Stimulated activated CD4-positive, alpha-beta T cell treated with anti-CD3 and anti-CD28 coated beads, Interleukin-4, amount 100 ng/mL, for 1 hour (primary cell): ENCODE measurements at regions not wholly inside any gene's neighbourhood (a gene's known extent, or its start where the extent isn't known, plus 50 kb on each side); places are given as distances from the start of the nearest gene placed in this dataset.

Source experiments
- DNase-seq: peaks from one replicate; pipeline ENCODE4 v3.0.0-alpha.2; 2020

DNA sequence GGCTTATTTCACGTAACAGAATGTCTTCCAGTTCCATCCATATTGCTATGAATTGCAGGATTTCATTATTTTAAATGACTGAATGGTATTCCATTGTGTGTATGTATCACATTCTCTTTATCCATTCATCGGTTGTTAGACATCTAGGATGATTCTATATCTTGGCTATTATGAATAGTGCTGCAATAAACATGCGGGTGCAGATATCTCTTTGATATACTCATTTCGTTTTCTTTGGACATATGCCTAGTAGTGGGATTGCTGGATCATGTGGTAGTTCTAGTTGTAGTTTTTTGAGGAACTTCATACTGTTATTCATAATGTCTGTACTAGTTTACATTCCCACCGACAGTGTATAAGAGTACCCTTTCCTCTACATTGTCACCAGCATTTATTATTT, 460.5 kb downstream of the MAN2A1 start:
- no peak for DNase-seq

DNA sequence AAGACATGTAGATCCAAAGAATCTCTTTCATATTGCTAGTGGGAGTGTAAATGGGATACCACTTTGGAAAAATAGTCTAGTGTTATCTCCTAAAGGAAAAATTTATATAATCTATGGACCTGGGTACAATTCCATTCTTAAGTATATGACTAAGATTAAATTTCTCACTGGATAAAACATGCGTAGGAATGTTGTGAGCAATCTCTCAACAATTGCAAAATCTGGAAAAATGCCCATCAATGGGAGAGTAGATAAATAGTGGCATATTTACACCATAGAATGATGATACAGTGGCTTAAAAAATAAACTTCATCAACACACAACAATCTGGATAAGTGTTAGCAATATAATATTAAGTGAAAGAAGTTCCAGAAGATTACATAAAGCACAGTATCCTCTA, 469.5 kb downstream of the MAN2A1 start:
- DNase-seq: no peak

DNA sequence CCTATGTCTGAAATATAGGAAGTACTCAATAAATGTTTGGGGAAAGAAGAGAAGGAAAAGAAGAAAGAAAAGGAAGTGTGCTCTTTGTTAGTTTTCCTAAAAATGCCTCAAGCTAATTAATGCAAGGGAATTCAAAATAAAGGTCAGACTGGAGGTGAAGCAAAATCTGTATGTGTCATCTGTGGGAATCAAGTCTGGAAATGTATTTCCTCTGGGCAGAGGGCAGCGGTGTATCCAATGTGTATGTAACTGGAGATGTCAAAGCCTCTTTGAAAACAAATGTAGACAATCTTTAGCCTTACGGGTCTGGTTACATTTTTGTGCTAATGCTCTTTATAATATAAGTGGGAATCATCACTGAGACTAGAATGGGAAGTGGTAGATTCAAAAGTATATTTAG, 471.4 kb downstream of the MAN2A1 start:
- no peak for DNase-seq

- no peak for DNase-seq
These were observed 475.6 kb downstream of the MAN2A1 start for GRCh38 chr5:110165366-110165765.

GRCh38 chr5:110167384-110167783, 477.7 kb downstream of the MAN2A1 start:
- no peak for DNase-seq

GRCh38 chr5:110169461-110169860, 479.7 kb downstream of the MAN2A1 start:
- no peak for DNase-seq

DNA sequence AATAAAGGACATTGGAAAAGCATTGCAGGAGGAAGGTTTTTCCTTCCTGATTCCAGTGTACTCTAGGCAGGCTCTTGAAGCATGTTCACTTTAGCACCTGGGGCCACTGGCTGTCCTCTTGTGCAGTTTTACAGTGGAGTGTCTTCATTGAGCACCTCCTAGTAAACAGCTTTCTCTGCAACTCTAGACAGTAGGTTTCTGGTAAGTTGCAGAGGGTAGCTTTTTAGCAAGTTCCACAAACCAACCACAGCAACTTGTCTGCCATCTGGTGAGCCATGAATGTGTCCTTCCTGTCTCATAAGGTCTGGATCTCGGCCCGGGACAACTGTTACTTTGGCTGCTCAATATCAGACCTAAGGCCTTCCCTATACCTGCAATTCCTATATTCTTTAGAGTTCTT, 488.0 kb downstream of the MAN2A1 start:
- no peak for DNase-seq

GRCh38 chr5:110179321-110179720, 489.6 kb downstream of the MAN2A1 start:
- no peak for DNase-seq

DNA sequence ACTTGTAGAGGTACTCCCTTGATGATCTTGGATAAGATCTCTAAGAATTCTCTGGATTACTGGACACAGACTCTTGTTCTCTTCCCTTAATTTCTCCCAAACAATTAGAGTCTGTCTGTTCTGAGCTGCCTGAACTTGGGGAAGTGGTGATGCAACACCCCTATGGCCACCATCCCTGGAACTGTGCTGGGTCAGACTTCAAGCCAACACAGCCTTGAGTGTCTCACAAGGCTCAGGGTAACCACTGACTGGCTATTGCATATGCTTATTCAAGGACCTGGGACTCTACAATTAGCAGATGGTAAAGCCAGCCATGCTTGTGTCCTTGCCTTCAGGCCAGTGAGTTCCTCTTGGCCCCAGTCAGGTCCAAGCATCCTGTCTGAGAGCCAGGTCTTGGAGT, 504.5 kb downstream of the MAN2A1 start:
- no peak for DNase-seq

- DNase-seq: no peak
These were observed 505.6 kb downstream of the MAN2A1 start for GRCh38 chr5:110195288-110195687.

DNA sequence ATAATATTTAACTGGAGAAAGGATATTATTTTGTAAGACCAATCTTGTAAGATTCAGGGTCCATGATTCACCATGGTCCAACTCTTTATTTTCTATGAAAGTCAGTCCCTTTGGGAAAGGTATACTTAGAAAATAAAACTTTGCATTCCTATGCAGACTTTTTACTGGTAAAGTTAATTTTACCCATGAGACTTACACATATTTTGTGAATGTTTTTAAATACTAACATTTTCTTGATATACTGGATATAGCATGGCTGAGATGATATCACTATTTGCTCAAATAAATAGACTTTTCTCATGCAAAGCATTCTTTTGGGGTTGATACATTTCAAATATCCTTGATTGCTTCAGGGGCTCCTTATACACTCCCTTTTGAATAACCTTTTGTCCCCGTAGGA, 512.1 kb downstream of the MAN2A1 start:
- DNase-seq: no peak

- DNase-seq: no peak
These were observed 513.9 kb downstream of the MAN2A1 start for GRCh38 chr5:110203661-110204060.

GRCh38 chr5:110209401-110209800, 517.1 kb downstream of the TMEM232 start:
- no peak for DNase-seq

GRCh38 chr5:110218981-110219380, 507.5 kb downstream of the TMEM232 start:
- no peak for DNase-seq

- no peak for DNase-seq
These were observed 506.7 kb downstream of the TMEM232 start for GRCh38 chr5:110219769-110220168.

GRCh38 chr5:110221036-110221435, 505.4 kb downstream of the TMEM232 start:
- no peak for DNase-seq

DNA sequence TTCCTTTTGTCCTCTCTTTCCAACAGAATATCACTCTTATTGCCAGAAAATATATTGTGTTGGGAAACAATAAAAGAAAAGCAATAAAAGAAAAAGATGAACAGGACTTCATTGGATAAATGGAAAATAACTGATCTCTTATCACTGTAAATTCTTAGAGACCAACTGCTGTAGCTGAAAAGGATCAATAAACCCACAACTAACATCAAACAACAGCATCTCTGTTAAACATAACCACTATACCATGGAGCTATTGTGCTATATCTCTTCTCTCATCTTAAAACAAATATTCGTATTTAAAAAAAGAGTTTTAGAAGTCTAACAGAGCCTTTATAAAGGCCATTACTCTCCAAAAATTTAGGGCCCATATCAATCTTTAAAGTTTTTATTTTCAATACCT, 502.4 kb downstream of the TMEM232 start:
- no peak for DNase-seq

GRCh38 chr5:110225949-110226348, 500.5 kb downstream of the TMEM232 start:
- no peak for DNase-seq

- no peak for DNase-seq
These were observed 486.7 kb downstream of the TMEM232 start for GRCh38 chr5:110239786-110240185.

- no peak for DNase-seq
These were observed 483.5 kb downstream of the TMEM232 start for GRCh38 chr5:110242950-110243349.

DNA sequence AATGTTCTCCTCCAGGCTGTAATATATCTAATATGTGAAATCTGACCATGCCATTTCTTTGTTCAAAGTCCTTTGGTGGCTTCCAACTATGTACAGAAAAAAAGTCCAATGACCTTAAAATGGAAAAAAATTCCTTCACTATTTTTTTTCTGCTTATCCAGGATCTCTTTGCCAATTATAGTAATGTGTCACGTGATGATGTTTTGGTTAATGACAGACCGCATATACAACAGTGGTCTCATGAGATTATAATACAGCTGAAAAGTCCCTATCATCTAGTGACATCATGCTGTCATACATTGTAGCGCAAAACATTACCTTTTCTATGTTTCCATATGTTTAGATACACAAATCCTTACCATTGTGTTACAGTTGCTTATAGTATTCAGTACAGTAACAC, 477.6 kb downstream of the TMEM232 start:
- no peak for DNase-seq

DNA sequence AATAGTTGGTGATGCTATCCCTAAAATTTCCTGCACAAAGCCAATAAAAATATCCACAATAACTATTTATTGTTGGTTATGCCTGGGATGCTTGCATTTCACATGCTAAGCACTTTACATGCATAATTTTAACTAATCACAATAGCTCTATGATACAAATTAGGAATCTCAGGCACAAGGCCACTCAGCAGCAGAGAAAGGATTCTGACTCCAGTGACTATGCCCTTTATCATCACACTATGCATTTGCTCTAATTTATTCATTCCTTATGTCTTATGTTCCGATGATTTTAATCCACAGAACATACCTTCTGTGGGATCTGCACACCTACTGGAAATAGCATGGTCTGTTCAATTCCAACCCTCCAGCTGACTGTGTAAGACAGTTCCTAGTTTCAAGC, 476.1 kb downstream of the TMEM232 start:
- DNase-seq: no peak

GRCh38 chr5:110250755-110251154, 475.7 kb downstream of the TMEM232 start:
- DNase-seq: no peak

DNA sequence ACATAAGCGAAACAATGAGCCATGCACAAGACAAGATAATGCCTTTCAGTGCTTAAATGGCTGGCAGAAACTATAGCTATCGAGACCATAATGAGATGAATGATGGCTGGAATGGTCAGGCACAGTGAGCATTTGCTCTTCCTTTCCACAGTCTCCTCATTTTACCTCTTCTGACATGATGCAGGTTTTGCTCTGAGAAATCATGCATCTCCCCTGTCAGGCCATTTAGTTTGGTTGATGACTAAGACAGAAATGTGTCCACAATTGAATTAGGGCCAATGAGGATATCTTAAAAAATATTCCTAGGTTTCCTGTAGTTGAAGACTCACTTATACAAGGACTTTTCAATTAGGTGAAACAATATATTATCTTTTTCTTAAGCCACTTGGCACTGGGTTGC, 475.1 kb downstream of the TMEM232 start:
- no peak for DNase-seq

GRCh38 chr5:110255194-110255593, 471.3 kb downstream of the TMEM232 start:
- no peak for DNase-seq

DNA sequence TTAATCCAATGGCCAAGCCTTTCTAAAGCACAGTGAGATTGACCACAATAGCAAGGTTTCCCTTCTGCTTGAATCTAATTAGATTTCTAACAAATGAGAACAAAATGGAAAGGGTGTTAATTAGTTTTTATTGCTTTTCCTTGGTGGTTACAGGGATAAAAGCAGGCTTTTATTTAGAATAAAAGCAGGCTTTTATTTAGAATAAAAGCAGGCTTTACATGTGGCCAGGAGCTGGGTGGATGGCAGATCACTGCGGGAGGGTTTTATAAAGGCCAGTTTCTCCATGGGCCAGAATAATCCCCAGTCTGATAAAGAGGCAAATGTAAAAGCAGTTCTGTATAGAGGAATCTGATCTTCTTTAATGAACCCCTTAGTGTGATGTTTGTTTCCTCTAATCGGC, 470.2 kb downstream of the TMEM232 start:
- DNase-seq: no peak
